ENCODE measurements at regions not wholly inside any gene's neighbourhood (a gene's known extent, or its start where the extent isn't known, plus 50 kb on each side); places are given as distances from the start of the nearest gene placed in this dataset.

DNA sequence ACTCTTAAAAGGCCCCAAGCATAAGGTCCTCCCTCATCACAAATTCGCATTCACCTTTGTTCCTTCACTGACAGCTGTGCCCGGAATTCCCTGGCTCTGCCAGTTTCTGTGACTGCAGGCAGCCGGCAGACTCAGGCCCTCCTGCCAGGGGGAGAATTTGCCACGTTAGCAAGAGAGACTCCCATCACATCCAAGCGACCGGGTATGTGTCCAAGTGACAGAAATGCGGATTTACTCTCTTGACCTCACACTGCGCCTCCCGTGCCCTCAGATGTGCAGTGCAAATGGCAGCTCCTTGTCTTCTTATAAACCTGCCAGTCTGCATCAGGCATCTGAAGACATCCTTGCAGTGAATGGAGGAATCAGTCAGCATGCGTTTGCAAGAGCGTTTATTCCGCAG is 187.1 kb upstream of the WWC1 start:
- TF ChIP-seq, protein P1, sequence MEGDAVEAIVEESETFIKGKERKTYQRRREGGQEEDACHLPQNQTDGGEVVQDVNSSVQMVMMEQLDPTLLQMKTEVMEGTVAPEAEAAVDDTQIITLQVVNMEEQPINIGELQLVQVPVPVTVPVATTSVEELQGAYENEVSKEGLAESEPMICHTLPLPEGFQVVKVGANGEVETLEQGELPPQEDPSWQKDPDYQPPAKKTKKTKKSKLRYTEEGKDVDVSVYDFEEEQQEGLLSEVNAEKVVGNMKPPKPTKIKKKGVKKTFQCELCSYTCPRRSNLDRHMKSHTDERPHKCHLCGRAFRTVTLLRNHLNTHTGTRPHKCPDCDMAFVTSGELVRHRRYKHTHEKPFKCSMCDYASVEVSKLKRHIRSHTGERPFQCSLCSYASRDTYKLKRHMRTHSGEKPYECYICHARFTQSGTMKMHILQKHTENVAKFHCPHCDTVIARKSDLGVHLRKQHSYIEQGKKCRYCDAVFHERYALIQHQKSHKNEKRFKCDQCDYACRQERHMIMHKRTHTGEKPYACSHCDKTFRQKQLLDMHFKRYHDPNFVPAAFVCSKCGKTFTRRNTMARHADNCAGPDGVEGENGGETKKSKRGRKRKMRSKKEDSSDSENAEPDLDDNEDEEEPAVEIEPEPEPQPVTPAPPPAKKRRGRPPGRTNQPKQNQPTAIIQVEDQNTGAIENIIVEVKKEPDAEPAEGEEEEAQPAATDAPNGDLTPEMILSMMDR (conservative IDR thresholded peaks at IDR 0.05; ENCODE audit: control insufficient read depth, insufficient read depth, low read depth, low read length), result no peak
- no peak overlapping the region for H3K4me3 ChIP-seq (ENCODE audit: control insufficient read depth, low read depth, low read length)
- DNase-seq (ENCODE audit: low read depth), result no peak

DNA sequence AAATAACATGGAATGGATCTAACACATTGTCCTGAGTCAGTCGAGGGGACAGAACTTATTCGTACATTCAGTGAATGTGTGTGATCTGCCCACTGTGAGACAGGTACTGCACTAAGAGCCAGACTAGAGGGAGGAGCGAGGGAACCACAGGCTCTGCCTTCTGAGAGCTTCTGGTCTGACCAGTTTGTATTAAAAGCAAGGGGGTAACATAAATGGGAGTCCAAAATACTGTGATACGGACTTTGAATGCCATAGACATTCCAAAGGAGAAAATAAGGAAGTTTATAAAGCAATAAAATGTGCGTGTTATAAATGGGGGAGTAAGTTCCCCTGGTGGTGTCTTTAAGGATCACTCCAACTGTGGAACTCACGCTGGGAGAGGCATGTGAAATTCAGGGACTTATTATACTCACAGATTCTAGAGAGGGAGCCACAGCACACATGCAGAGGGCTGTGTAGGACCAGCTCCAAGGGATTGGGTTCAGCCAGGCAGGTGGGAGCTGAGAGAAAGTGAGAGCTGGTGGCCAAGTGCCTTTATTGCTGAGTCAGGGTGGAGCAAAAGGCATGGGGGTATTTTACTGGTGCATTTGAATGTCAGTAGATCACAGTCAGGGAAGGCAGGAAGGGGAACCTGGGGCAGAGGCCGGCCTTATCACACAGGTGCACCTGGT is 186.5 kb upstream of the WWC1 start:
- no peak overlapping the region for H3K4me3 ChIP-seq (ENCODE audit: control insufficient read depth, low read depth, low read length)
- DNase-seq (ENCODE audit: low read depth), result no peak
- TF ChIP-seq, protein P1 (conservative IDR thresholded peaks at IDR 0.05; ENCODE audit: control insufficient read depth, insufficient read depth, low read depth, low read length), result no peak

DNA sequence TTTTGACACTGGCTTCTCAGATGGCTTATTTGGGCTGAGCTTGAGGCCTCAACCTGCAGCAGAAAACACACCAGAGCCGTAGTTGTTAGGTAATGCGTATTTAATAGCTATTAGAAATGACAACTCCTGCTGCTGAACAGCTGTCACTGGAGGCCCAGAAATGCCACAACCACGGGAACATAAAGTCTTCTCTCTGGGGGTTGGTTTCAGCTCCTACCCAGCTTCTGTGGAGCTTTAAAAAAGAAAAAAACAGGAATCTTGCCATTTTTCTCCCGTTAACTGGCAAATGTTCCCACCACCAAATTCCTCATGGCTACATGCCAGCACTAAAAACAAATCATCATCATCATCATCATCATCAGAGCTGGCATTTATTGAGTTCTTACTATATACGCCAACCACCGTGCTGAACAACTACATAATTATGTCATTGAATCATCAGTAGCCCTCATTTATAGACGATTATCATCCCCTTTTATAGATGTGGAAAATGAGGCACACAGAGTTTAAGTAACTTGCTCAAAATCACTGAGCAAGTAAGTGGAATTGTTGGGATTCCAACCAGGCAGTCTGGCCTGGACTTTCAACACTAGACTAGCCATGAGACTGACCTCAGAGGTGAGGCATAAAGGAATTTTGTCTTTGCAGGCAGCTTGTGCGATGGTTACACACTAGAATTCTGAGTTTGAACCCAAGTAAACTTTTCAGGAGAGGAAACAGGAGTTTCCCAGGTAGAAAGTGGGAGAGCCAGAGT is 185.3 kb upstream of the WWC1 start:
- TF ChIP-seq, protein P1 (conservative IDR thresholded peaks at IDR 0.05; ENCODE audit: control insufficient read depth, insufficient read depth, low read depth, low read length), result no peak
- DNase-seq (ENCODE audit: low read depth), result peak; percentile 34
- no peak overlapping the region for H3K4me3 ChIP-seq (ENCODE audit: control insufficient read depth, low read depth, low read length)

DNA sequence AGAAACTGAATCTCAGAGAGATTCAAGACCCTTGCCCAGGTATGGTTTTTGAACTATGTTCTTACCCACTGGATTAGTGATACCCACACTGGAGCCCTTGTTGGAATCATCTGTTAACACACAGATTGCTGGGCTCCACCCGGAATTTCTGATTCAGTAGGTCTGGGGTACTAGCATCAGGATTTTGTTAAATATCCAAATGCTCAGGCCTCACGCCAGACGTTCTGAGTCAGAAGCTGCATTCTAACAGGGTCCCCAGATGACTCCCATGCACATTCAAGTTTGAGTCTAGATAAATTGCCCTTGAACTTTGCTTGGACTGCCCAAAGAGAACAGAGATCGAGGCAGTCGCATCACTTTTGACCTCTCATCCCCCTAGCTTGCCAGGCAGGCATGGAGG is 182.0 kb upstream of the WWC1 start:
- H3K4me3 ChIP-seq (ENCODE audit: control insufficient read depth, low read depth, low read length), result no peak overlapping the region
- peak; percentile 49 for DNase-seq (ENCODE audit: low read depth)
- TF ChIP-seq, protein P1 (conservative IDR thresholded peaks at IDR 0.05; ENCODE audit: control insufficient read depth, insufficient read depth, low read depth, low read length), result no peak

DNA sequence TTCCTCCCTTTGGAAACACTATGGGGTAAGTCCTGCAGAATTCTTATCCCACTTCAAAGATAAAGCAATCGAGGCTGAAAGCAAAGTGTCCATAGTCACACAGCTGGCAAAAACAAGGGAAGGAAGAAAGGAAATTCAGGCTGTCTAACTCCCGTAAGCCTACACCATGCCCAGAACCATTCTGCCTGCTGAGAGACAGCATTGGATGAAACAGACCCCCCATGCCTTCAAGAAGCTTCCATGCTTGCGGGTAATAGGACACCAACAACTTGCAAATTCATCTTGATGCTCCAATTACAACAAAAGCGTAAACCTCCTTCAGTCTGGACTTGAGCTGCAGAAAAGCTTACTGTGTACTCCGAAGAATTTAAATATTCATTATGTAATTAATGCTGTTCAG is 181.1 kb upstream of the WWC1 start:
- TF ChIP-seq, protein P1 (conservative IDR thresholded peaks at IDR 0.05; ENCODE audit: control insufficient read depth, insufficient read depth, low read depth, low read length), result no peak
- DNase-seq (ENCODE audit: low read depth), result no peak

DNA sequence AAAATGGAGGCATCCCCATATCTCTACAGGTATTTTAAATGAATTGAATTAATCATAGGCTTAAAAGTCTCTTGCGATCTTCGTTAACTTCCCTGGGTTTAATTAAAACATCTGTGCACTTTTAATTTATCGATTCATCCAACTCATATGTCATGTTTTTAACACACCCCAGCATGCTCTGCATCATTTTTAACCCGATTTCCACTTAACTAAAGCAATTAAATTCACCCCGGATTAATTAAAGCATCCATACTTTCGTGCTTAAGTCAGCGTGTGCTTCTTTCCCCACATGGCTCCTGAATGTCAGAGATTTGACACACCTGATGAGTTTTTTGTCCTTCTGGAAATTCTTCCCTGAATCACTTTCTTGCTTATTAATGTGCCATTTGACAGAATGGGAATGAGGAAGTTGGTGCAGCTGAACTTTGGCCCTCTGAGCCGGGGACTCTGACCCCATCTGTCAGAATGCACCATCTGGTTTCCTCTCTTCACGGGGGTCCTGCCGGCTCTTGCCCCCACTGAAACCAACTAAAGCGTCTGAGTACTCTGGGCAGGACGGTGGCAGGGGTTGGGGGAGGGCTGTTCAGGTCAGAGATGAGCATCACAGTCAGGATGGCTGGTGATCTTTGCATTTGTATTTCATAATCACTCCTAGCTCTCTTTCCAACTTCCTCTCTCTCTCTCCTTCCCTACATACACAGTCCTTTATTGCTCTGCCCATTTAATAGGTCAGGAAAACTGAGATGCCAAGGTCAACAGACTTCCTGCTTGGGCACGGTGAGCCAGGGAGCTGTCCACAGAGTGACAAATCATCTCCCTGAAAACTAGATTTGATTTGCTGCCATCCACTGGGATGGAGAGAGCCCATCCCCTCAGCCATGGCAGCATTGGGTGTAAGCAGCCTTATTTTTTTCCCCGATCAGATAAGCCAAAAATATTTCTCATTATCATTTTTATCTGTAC is 180.3 kb upstream of the WWC1 start:
- TF ChIP-seq, protein P1 (conservative IDR thresholded peaks at IDR 0.05; ENCODE audit: control insufficient read depth, insufficient read depth, low read depth, low read length), result no peak
- DNase-seq (ENCODE audit: low read depth), result no peak
- no peak overlapping the region for H3K4me3 ChIP-seq (ENCODE audit: control insufficient read depth, low read depth, low read length)

More for the DNA sequence above, 181.1 kb upstream of the WWC1 start:
- H3K4me3 ChIP-seq (ENCODE audit: control insufficient read depth, low read depth, low read length), result no peak overlapping the region
